ENCODE measurements at regions not wholly inside any gene's neighbourhood (a gene's known extent, or its start where the extent isn't known, plus 50 kb on each side); places are given as distances from the start of the nearest gene placed in this dataset.

DNA sequence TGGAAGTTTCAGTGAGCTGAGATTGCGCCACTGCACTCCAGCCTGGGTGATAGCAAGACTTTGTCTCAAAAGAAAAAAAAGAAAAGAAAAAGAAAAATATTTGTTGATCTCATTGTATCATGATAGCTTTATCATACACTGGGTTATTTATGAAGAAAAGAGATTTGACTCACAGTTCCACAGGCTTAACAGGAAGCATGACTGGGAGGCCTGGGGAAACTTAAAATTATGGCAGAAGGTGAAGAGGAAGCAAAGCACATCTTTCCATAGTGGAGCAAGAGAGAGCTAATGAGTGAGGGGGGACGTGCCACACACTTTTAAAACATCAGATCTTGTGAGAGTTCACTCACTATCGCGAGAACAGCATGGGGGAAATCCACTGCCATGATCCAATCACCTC is 72.7 kb upstream of the FUT8 start:
- TF ChIP-seq, protein P1, sequence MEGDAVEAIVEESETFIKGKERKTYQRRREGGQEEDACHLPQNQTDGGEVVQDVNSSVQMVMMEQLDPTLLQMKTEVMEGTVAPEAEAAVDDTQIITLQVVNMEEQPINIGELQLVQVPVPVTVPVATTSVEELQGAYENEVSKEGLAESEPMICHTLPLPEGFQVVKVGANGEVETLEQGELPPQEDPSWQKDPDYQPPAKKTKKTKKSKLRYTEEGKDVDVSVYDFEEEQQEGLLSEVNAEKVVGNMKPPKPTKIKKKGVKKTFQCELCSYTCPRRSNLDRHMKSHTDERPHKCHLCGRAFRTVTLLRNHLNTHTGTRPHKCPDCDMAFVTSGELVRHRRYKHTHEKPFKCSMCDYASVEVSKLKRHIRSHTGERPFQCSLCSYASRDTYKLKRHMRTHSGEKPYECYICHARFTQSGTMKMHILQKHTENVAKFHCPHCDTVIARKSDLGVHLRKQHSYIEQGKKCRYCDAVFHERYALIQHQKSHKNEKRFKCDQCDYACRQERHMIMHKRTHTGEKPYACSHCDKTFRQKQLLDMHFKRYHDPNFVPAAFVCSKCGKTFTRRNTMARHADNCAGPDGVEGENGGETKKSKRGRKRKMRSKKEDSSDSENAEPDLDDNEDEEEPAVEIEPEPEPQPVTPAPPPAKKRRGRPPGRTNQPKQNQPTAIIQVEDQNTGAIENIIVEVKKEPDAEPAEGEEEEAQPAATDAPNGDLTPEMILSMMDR (IDR thresholded peaks at IDR 0.05) = no peak
- TF ChIP-seq SIN3A (IDR thresholded peaks at IDR 0.05; ENCODE audit: borderline replicate concordance, insufficient read depth, low read depth, low read length) = no peak
- TF ChIP-seq, protein P2, sequence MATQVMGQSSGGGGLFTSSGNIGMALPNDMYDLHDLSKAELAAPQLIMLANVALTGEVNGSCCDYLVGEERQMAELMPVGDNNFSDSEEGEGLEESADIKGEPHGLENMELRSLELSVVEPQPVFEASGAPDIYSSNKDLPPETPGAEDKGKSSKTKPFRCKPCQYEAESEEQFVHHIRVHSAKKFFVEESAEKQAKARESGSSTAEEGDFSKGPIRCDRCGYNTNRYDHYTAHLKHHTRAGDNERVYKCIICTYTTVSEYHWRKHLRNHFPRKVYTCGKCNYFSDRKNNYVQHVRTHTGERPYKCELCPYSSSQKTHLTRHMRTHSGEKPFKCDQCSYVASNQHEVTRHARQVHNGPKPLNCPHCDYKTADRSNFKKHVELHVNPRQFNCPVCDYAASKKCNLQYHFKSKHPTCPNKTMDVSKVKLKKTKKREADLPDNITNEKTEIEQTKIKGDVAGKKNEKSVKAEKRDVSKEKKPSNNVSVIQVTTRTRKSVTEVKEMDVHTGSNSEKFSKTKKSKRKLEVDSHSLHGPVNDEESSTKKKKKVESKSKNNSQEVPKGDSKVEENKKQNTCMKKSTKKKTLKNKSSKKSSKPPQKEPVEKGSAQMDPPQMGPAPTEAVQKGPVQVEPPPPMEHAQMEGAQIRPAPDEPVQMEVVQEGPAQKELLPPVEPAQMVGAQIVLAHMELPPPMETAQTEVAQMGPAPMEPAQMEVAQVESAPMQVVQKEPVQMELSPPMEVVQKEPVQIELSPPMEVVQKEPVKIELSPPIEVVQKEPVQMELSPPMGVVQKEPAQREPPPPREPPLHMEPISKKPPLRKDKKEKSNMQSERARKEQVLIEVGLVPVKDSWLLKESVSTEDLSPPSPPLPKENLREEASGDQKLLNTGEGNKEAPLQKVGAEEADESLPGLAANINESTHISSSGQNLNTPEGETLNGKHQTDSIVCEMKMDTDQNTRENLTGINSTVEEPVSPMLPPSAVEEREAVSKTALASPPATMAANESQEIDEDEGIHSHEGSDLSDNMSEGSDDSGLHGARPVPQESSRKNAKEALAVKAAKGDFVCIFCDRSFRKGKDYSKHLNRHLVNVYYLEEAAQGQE (IDR thresholded peaks at IDR 0.05; ENCODE audit: insufficient read depth in 1 of 2, low read depth in 2 of 2, low read length in 1 of 2) = no peak

All from Panc1 (cell line).